GM18861 (cell line): ENCODE measurements at regions not wholly inside any gene's neighbourhood (a gene's known extent, or its start where the extent isn't known, plus 50 kb on each side); places are given as distances from the start of the nearest gene placed in this dataset.

Experiments used
- ATAC-seq: cut with Tn5 transposase; IDR thresholded peaks from one replicate; pipeline ENCODE4 v1.9.1; 2021; ENCODE audit not compliant: unreplicated experiment

DNA sequence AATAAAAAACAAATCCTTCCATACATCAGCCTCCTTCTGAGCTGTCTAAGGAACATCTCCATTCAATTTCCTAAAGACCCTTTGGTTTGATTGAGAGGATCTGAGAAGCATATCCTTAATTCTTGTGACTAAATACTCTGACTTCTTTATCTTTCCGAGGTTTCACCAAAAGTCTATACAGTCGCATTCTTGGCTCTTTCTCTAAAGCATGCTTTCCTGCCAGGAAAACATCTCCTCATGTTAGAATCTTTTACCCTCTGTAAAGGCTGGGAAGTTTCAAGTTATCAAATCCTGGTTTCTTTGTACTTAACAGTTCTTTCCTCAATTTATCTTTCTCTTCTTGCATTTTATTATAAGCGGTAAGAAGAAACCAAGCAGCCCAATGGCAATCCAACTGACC, 630.4 kb downstream of the PTPRC start:
- ATAC-seq = no peak

- ATAC-seq = no peak
Observed at GRCh38 chr1:199272139-199272544, 633.3 kb downstream of the PTPRC start.

- ATAC-seq = peak; percentile 86
Observed at GRCh38 chr1:199272628-199273086, 633.8 kb downstream of the PTPRC start.

GRCh38 chr1:199273837-199274379, 635.1 kb downstream of the PTPRC start:
- ATAC-seq = no peak

- ATAC-seq = no peak
Observed at GRCh38 chr1:199279067-199279466, 640.2 kb downstream of the PTPRC start.

- peak; percentile 64 for ATAC-seq
Observed at GRCh38 chr1:199279872-199280645, 641.2 kb downstream of the PTPRC start.

DNA sequence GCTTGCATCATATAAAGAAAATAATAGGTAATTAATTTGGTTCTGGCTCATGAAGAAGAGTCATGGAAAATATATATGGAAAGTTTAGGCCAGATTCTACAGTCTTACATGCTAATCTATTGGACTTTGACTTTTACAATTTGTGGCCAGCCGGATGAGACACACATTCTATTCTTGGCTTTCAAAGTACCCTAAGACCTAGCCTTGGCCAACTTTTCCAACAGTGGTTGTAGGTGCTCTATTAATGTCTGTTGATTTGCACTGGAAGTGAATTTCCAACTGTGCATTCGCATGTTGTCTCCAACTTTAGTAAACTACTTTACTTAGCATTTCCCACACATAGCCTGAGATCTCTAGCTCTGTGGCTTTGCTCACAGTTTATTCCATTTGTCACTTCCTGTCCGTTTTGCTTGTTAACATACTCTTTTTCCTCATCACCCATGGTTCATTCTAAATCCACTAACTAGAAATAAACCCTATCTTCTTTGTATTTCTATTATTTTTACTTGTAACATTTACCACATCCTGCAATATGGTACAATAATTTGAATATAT, 644.0 kb downstream of the PTPRC start:
- peak; percentile 42 for ATAC-seq

- ATAC-seq = no peak
Observed at GRCh38 chr1:199283794-199284193, 645.0 kb downstream of the PTPRC start.

DNA sequence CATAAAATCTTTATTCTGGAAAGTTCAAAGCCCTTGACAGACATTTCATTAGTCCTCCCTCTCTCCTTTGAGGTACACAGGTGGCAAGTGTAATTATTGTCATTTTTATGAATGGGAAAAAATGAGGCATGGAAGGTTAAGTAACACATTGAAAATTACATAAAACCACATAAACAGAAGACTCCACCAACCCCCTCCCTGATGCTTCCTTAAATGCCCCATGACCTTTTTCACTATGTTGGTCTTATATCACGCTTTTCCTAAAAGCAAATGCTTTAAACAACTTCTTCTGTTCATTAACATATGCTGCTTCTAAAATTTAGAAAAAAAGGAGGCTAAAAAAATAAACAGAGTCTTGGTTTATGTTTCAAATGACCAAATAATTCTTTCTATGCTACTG, 648.4 kb downstream of the PTPRC start:
- no peak for ATAC-seq

DNA sequence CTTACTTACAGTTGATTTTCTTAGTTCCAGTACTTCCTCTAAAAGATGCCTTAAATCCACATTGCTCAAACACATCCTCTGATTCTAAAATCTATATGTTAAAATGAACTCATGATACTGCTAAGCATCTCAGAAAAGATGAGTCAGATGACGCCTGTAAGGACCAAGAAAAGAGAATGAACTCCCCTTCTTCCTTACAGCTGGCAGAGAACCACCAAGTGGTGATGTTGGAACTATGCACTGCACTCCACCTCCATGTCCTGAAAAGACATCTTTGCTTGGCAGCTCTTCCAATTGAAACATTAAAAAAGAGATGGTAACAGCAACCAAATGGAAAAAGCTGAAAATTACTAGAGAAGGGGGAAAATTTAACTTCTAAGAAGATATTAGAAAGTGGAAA, 648.8 kb downstream of the PTPRC start:
- no peak for ATAC-seq

DNA sequence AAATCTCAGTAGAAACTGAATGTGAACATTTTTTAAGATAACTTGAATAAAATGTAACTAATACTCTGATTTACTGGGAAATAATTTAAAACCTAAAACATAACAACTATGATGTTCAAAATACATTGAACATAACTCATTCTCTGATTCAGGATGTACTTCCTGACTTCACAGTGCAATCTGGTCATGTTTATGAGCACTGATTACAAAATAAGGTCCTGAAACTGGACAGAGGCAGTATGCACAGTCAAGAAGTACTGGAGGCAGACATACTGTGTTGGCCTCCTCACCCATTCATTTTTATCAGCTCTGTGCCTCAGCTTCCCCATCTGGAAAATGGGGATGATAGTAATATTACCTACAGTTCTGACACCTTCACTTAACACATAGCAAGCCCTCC, 651.3 kb downstream of the PTPRC start:
- ATAC-seq = no peak

- no peak for ATAC-seq
Observed at GRCh38 chr1:199291022-199291740, 652.3 kb downstream of the PTPRC start.

DNA sequence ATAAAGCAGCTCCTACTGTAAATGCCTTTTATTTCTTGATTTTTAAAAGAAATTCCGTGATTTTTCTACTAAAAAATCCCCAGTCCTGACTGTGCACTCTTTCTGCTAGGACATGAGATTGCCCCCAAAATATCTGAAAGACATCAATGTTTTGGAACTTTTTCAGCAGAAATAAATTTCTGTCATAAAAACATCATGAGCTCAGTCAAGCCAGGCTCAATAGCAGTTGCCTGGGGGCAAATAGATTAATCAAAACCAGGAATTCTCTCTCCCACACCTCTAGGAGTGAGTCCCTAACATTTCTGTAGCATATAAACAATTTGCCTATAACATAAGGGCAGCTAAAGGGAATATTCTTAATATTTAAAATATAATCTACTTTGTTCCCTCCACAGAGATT, 654.1 kb downstream of the PTPRC start:
- no peak for ATAC-seq

DNA sequence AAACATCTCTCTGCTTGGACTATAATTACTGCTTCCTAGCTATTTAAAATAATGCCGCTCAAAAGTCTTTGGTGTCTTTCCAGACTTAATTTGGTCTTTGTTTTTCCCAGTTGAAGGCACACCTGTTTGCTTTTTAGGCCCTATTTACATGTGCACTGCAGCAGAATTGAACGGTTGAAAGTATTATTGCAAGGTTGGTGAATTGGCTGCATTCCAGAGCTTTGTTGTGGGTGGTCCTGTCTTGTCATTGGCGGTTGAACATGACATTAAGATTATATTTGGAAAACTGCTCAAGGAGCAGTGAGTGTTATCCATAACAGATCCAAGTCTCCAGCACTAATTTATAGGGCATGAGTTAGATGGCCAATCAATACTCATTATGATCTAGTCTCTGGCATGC, 656.3 kb downstream of the PTPRC start:
- no peak for ATAC-seq

DNA sequence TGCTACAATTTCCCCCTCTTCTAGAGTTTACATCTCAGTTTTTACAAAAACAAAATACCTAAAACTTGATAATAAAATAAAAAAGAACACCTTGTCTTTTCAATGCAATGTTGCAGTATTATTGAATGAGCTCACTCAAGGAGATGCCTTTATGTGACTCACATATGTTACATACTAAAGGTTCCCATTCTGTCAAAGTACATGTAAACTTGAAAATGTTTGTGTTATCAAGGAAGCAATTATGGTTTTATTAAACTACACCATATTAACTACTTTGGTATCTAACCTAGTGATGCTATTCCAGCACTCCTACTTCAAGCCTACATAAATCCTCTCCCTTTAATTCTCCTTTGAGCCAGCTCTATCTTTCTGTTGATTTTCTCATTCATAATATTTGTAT, 658.3 kb downstream of the PTPRC start:
- no peak for ATAC-seq

GRCh38 chr1:199297887-199298286, 659.0 kb downstream of the PTPRC start:
- no peak for ATAC-seq

- ATAC-seq = no peak
Observed at GRCh38 chr1:199298825-199299224, 660.0 kb downstream of the PTPRC start.

DNA sequence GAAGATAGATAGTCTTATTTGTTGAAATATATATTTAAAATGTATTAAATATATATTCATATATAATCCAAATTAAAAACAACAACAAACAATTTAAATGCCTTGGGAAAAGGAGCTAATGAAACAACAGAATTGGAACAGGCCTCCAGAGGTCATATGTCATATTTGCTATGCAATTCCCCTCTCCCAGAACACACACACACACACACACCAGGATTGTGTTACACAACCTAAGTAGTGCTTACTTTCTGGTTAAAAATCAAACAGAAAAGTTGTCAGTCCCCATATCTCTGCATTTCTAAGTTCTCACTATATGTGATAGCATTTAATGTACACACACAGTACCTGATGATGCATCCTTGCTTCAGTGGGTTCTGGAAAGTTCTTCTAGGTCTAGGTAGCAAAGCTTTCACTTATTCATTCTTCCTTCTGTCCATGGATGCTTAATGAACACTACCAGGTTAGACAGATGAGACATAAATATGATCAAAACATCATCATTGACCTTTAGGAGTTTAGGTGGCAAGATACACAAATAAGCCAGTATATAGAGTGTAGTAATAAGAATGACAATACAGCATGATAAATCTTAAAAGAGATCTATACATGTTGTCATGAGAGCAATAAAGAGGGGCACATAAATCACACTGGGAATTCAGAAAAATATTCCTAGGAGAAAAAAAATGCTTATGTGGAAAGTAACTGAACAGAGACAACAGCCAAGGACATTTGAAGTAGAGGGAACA, 662.8 kb downstream of the PTPRC start:
- ATAC-seq = no peak

- ATAC-seq = no peak
Observed at GRCh38 chr1:199302554-199302953, 663.7 kb downstream of the PTPRC start.

GRCh38 chr1:199303035-199303434, 664.2 kb downstream of the PTPRC start:
- ATAC-seq = no peak

DNA sequence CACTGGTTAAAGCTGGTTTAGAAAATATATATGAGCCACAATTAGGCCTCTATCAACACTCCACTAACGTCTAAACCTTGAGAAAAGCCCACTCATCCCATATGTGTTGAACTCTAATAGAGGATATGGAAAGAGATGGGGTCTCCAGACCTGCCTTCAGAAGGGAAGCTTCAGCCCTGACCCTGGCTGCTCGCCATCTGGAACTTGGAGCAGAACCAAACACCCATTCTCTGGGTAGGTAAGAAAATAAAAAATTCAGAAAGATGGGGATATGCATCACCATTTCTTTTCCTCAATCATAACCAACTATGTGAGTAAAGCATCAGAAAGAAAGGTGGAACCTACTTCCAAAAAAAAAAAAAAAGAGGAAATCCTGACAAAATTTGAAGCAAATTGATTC, 666.2 kb downstream of the PTPRC start:
- ATAC-seq = no peak
